SK-MEL-5 (cell line): ENCODE measurements at regions not wholly inside any gene's neighbourhood (a gene's known extent, or its start where the extent isn't known, plus 50 kb on each side); places are given as distances from the start of the nearest gene placed in this dataset.

Source experiments
- DNase-seq: peaks from one replicate; pipeline ENCODE4 v3.0.0-alpha.2; 2016; ENCODE audit warnings: low read depth, low spot score
- in situ Hi-C: cut with HindIII; loops from 2 replicates; pipeline ENCODE4 v1.10.0; 2016; ENCODE audit warnings: low sequenced_read_pairs, high pct_unique_total_duplicates, low pct_unique_long_range_greater_than_20kb

- no peak for DNase-seq
- in situ Hi-C loops: no loop called here
Observed at GRCh38 chr17:79444198-79444597, 166.7 kb downstream of the RBFOX3 start.

GRCh38 chr17:79443026-79443425 is 167.8 kb downstream of the RBFOX3 start:
- no peak for DNase-seq
- in situ Hi-C loops: no loop called here

- DNase-seq: no peak
- in situ Hi-C loops: no loop called here
Observed at GRCh38 chr17:79441356-79442160, 169.3 kb downstream of the RBFOX3 start.

- no peak for DNase-seq
- in situ Hi-C loops: no loop called here
Observed at GRCh38 chr17:79440251-79440650, 170.6 kb downstream of the RBFOX3 start.

- in situ Hi-C loops: no loop called here
- no peak for DNase-seq
Observed at GRCh38 chr17:79439493-79439892, 171.4 kb downstream of the RBFOX3 start.

- in situ Hi-C loops: no loop called here
Observed at GRCh38 chr17:79438546-79439334, 172.1 kb downstream of the RBFOX3 start.

GRCh38 chr17:79438058-79438457 is 172.8 kb downstream of the RBFOX3 start:
- in situ Hi-C loops: no loop called here
- no peak for DNase-seq

More at GRCh38 chr17:79438546-79439334, 172.1 kb downstream of the RBFOX3 start:
- DNase-seq: no peak

- no peak for DNase-seq
- in situ Hi-C loops: no loop called here
Observed at GRCh38 chr17:79437081-79437480, 173.8 kb downstream of the RBFOX3 start.

- no peak for DNase-seq
- in situ Hi-C loops: no loop called here
Observed at GRCh38 chr17:79435962-79436361, 174.9 kb downstream of the RBFOX3 start.

GRCh38 chr17:79435296-79435695 is 175.6 kb downstream of the RBFOX3 start:
- no peak for DNase-seq
- in situ Hi-C loops: no loop called here

GRCh38 chr17:79434215-79434614 is 176.6 kb downstream of the RBFOX3 start:
- no peak for DNase-seq
- in situ Hi-C loops: no loop called here

- in situ Hi-C loops: no loop called here
- no peak for DNase-seq
Observed at GRCh38 chr17:79433379-79433778, 177.5 kb downstream of the RBFOX3 start.

GRCh38 chr17:79431175-79431574 is 179.7 kb downstream of the RBFOX3 start:
- peak; percentile 86 for DNase-seq
- in situ Hi-C loops: no loop called here

GRCh38 chr17:79429864-79430494 is 180.9 kb downstream of the RBFOX3 start:
- in situ Hi-C loops: no loop called here
- no peak for DNase-seq

- no peak for DNase-seq
- in situ Hi-C loops: no loop called here
Observed at GRCh38 chr17:79428988-79429387, 181.9 kb downstream of the RBFOX3 start.

GRCh38 chr17:79427621-79428539 is 183.0 kb downstream of the RBFOX3 start:
- in situ Hi-C loops: no loop called here
- DNase-seq: no peak

- DNase-seq: no peak
- in situ Hi-C loops: no loop called here
Observed at GRCh38 chr17:79425686-79426085, 185.2 kb downstream of the RBFOX3 start.
